ENCODE measurements at regions not wholly inside any gene's neighbourhood (a gene's known extent, or its start where the extent isn't known, plus 50 kb on each side); places are given as distances from the start of the nearest gene placed in this dataset.

GRCh38 chr15:23983500-23984259 is 296.6 kb upstream of the NDN start:
- TF ChIP-seq CTCF (IDR thresholded peaks at IDR 0.05; ENCODE audit: unreplicated experiment): no peak
- no peak overlapping the region for H3K27ac Mint-ChIP-seq (ENCODE audit: unreplicated experiment)
- no TSS peak for BruUV-seq (replicated peaks)
- no peaks in the 10 kb centered on the region for H3K36me3 Mint-ChIP-seq (ENCODE audit: insufficient read depth, unreplicated experiment)
- no peak overlapping the region for H3K4me3 Mint-ChIP-seq (ENCODE audit: low read depth, unreplicated experiment)
- intact Hi-C loops (cut with micrococcal nuclease; ENCODE audit: unreplicated experiment): no loop called here
- CTCF ChIA-PET: no interaction called here
- DNase-seq: no peak
- no peaks in the 10 kb centered on the region for H3K27me3 Mint-ChIP-seq (ENCODE audit: unreplicated experiment)
- no peaks in the 10 kb centered on the region for H3K4me1 Mint-ChIP-seq (ENCODE audit: low read depth, unreplicated experiment)
- no peaks in the 10 kb centered on the region for H3K9me3 Mint-ChIP-seq (ENCODE audit: low read depth, unreplicated experiment)

GRCh38 chr15:23994273-23994672 is 307.2 kb upstream of the NDN start:
- Mint-ChIP-seq H3K36me3 (ENCODE audit: insufficient read depth, unreplicated experiment) (no peaks in the 10 kb centered on the region), H3K27me3 (ENCODE audit: unreplicated experiment) (no peaks in the 10 kb centered on the region), H3K4me3 (ENCODE audit: low read depth, unreplicated experiment) (no peak overlapping the region), H3K4me1 (ENCODE audit: low read depth, unreplicated experiment) (no peaks in the 10 kb centered on the region), H3K27ac (ENCODE audit: unreplicated experiment) (no peak overlapping the region), H3K9me3 (ENCODE audit: low read depth, unreplicated experiment) (no peaks in the 10 kb centered on the region)
- BruUV-seq (replicated peaks): no TSS peak
- CTCF ChIA-PET: no interaction called here
- no peak for DNase-seq
- intact Hi-C loops (cut with micrococcal nuclease; ENCODE audit: unreplicated experiment): no loop called here
- TF ChIP-seq CTCF (IDR thresholded peaks at IDR 0.05; ENCODE audit: unreplicated experiment): no peak

- Mint-ChIP-seq H3K27ac (ENCODE audit: unreplicated experiment) (no peak overlapping the region), H3K27me3 (ENCODE audit: unreplicated experiment) (no peaks in the 10 kb centered on the region), H3K4me1 (ENCODE audit: low read depth, unreplicated experiment) (no peaks in the 10 kb centered on the region), H3K9me3 (ENCODE audit: low read depth, unreplicated experiment) (no peaks in the 10 kb centered on the region), H3K4me3 (ENCODE audit: low read depth, unreplicated experiment) (no peak overlapping the region), H3K36me3 (ENCODE audit: insufficient read depth, unreplicated experiment) (no peaks in the 10 kb centered on the region)
- CTCF ChIA-PET: no interaction called here
- intact Hi-C loops (cut with micrococcal nuclease; ENCODE audit: unreplicated experiment): no loop called here
- BruUV-seq (replicated peaks): no TSS peak
- TF ChIP-seq CTCF (IDR thresholded peaks at IDR 0.05; ENCODE audit: unreplicated experiment): no peak
- no peak for DNase-seq
Observed at GRCh38 chr15:23998056-23998455, 311.0 kb upstream of the NDN start.

GRCh38 chr15:24008476-24008875 is 321.4 kb upstream of the NDN start:
- no peak for DNase-seq
- Mint-ChIP-seq H3K27ac (ENCODE audit: unreplicated experiment) (no peak overlapping the region), H3K9me3 (ENCODE audit: low read depth, unreplicated experiment) (no peaks in the 10 kb centered on the region), H3K4me1 (ENCODE audit: low read depth, unreplicated experiment) (no peaks in the 10 kb centered on the region), H3K4me3 (ENCODE audit: low read depth, unreplicated experiment) (no peak overlapping the region), H3K27me3 (ENCODE audit: unreplicated experiment) (no peaks in the 10 kb centered on the region), H3K36me3 (ENCODE audit: insufficient read depth, unreplicated experiment) (no peaks in the 10 kb centered on the region)
- CTCF ChIA-PET: no interaction called here
- no peak for TF ChIP-seq CTCF (IDR thresholded peaks at IDR 0.05; ENCODE audit: unreplicated experiment)
- intact Hi-C loops (cut with micrococcal nuclease; ENCODE audit: unreplicated experiment): no loop called here
- BruUV-seq (replicated peaks): no TSS peak

Data from Calu3 (cell line).